OCI-LY3 (cell line): ENCODE measurements at regions not wholly inside any gene's neighbourhood (a gene's known extent, or its start where the extent isn't known, plus 50 kb on each side); places are given as distances from the start of the nearest gene placed in this dataset.

ENCODE experiments used
- EZH2phosphoT487 ChIP-seq: fragments of 200-600 bp; shearing (Covaris generic); IDR thresholded peaks from 2 replicates; pipeline ENCODE4 v1.6.1; 2018; ENCODE audit warnings: antibody characterized with exemption, mixed run types, low read depth
- TF ChIP-seq, protein P1 (sequence below): fragments of 200-600, 300-600 bp; sonication (generic); IDR thresholded peaks from 2 replicates; pipeline ENCODE4 v1.5.1; 2014; ENCODE audit warnings: antibody characterized with exemption, low read length, low read depth

DNA sequence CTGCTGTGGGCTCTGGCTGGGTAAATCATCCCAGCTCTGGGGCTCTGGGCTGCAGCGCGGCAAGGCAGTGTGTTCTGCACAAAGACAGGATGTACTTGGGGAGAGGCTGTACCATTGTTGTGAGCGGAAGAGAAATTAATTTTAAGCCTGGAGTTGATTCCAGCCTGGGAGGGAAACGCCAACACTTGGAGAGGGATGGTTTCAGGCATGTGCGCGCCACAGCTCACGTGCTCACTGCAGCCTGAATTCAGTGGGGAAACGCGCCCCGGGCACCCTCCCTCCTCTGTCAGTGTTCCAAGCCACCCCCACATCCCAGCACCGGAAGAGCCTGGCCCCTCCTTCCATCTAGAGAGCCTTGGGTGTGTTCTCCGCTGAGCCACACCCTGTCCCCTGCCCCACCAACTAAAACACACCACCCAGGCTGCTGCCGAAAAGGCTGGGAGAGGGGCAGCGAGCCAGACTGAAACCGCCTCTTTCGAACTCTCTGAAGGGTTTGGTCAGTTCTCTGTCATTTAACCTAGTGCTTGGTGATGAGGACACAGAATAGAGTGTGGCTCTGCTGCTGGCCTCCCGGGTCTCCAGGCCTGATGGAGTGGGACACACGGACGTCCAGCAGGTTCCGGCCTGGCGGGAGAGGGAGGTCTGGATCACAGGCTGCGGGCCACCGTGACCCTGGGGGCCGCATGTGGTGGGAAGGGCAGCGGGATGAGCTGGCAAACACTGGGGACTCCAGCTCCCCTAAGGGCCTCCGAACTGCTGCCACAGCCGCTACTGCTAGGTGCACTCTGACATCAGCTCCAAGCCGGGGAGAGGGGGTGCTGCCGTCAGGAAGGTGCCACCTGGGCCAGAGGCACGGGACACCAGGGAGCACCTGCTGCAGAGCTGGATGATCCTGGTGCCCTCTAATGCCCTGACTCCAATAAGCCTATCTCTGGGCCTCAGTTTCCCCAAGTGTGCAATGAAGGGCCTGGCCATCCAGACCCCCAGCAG, 230.8 kb downstream of the CTTN start:
- TF ChIP-seq, protein P1, sequence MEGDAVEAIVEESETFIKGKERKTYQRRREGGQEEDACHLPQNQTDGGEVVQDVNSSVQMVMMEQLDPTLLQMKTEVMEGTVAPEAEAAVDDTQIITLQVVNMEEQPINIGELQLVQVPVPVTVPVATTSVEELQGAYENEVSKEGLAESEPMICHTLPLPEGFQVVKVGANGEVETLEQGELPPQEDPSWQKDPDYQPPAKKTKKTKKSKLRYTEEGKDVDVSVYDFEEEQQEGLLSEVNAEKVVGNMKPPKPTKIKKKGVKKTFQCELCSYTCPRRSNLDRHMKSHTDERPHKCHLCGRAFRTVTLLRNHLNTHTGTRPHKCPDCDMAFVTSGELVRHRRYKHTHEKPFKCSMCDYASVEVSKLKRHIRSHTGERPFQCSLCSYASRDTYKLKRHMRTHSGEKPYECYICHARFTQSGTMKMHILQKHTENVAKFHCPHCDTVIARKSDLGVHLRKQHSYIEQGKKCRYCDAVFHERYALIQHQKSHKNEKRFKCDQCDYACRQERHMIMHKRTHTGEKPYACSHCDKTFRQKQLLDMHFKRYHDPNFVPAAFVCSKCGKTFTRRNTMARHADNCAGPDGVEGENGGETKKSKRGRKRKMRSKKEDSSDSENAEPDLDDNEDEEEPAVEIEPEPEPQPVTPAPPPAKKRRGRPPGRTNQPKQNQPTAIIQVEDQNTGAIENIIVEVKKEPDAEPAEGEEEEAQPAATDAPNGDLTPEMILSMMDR: no peak
- TF ChIP-seq EZH2phosphoT487: no peak
